ENCODE measurements at regions not wholly inside any gene's neighbourhood (a gene's known extent, or its start where the extent isn't known, plus 50 kb on each side); places are given as distances from the start of the nearest gene placed in this dataset.

DNA sequence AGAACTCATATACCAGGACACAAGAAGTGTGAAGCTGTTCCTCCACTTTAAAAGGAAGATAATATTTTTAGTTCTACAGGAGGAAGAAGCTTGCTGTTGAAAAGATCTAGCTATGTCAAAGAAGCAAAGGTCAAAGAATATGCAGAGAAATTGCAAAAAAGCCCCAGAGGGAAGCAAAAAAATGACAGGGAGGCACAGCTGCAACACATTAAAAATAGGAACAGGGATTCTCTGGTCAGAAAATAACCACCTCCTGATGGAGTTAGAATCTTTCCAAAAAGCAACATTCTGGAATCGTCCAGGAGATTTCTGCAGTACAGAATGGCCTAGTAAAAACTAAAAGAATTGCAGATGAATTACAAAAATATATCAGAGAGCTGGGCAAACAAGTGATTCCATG is 238.9 kb upstream of the PRMT6 start:
- TF ChIP-seq, protein P1, sequence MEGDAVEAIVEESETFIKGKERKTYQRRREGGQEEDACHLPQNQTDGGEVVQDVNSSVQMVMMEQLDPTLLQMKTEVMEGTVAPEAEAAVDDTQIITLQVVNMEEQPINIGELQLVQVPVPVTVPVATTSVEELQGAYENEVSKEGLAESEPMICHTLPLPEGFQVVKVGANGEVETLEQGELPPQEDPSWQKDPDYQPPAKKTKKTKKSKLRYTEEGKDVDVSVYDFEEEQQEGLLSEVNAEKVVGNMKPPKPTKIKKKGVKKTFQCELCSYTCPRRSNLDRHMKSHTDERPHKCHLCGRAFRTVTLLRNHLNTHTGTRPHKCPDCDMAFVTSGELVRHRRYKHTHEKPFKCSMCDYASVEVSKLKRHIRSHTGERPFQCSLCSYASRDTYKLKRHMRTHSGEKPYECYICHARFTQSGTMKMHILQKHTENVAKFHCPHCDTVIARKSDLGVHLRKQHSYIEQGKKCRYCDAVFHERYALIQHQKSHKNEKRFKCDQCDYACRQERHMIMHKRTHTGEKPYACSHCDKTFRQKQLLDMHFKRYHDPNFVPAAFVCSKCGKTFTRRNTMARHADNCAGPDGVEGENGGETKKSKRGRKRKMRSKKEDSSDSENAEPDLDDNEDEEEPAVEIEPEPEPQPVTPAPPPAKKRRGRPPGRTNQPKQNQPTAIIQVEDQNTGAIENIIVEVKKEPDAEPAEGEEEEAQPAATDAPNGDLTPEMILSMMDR (IDR thresholded peaks at IDR 0.05; ENCODE audit: unreplicated experiment), result no peak
- peaks cover 4% of the 10 kb centered on the region for H3K9me3 Mint-ChIP-seq (ENCODE audit: low read depth)
- no peak overlapping the region for H3K27ac Mint-ChIP-seq
- no peak for DNase-seq (ENCODE audit: low spot score, unreplicated experiment)
- no peak overlapping the region for H3K4me3 Mint-ChIP-seq (ENCODE audit: low read depth)
- H3K27me3 Mint-ChIP-seq, result no peaks in the 10 kb centered on the region
- no peaks in the 10 kb centered on the region for H3K36me3 Mint-ChIP-seq (ENCODE audit: insufficient read depth)
- no peaks in the 10 kb centered on the region for H3K4me1 Mint-ChIP-seq (ENCODE audit: low read depth)

- DNase-seq (ENCODE audit: low spot score, unreplicated experiment), result no peak
- H3K4me3 Mint-ChIP-seq (ENCODE audit: low read depth), result no peak overlapping the region
- H3K4me1 Mint-ChIP-seq (ENCODE audit: low read depth), result no peaks in the 10 kb centered on the region
- TF ChIP-seq, protein P1 (IDR thresholded peaks at IDR 0.05; ENCODE audit: unreplicated experiment), result no peak
- peaks cover 7% of the 10 kb centered on the region for H3K9me3 Mint-ChIP-seq (ENCODE audit: low read depth)
- H3K36me3 Mint-ChIP-seq (ENCODE audit: insufficient read depth), result no peaks in the 10 kb centered on the region
- H3K27ac Mint-ChIP-seq, result no peak overlapping the region
- no peaks in the 10 kb centered on the region for H3K27me3 Mint-ChIP-seq
Observed at GRCh38 chr1:106831511-106831910, 225.0 kb upstream of the PRMT6 start.

DNA sequence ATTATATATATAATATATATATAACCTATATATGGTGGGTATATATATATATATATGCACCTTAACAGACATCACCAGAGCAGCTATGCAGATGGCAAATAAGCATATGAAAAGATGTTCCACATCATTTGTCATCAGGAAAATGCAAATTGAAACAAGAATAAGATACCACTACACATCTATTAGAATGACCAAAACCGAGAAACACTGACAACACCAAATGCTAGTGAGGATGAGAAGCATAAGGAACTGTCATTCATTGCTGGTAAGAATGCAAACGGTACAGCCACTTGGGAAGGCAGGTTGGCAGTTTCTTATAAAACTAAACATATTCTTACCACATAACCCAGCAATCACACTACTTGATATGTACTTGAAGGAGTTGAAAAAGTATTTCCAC is 219.8 kb upstream of the PRMT6 start:
- TF ChIP-seq, protein P1 (IDR thresholded peaks at IDR 0.05; ENCODE audit: unreplicated experiment), result no peak
- H3K9me3 Mint-ChIP-seq (ENCODE audit: low read depth), result no peaks in the 10 kb centered on the region
- H3K36me3 Mint-ChIP-seq (ENCODE audit: insufficient read depth), result no peaks in the 10 kb centered on the region
- H3K4me1 Mint-ChIP-seq (ENCODE audit: low read depth), result no peaks in the 10 kb centered on the region
- no peak for DNase-seq (ENCODE audit: low spot score, unreplicated experiment)
- H3K27ac Mint-ChIP-seq, result no peak overlapping the region
- H3K27me3 Mint-ChIP-seq, result no peaks in the 10 kb centered on the region
- no peak overlapping the region for H3K4me3 Mint-ChIP-seq (ENCODE audit: low read depth)

DNA sequence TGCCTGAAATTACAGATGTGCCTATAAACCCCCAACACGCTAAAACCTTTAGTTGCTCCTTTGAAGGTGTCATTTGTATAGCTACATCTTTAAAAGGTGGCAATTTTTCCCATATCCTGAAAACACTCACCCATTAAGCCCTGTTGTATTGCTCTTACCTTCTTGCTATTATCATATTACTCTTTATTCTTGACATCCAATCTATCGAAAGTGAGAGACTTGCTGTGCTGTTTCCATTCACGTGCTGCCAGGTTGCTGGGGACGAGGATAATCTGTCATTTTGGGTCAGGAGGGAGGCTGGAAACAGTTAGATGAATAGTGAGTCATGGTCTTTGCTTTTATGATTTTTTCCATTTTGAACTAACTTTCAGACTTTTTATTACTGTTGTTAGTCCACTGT is 213.0 kb upstream of the PRMT6 start:
- TF ChIP-seq, protein P1 (IDR thresholded peaks at IDR 0.05; ENCODE audit: unreplicated experiment), result no peak
- DNase-seq (ENCODE audit: low spot score, unreplicated experiment), result no peak
- no peaks in the 10 kb centered on the region for H3K36me3 Mint-ChIP-seq (ENCODE audit: insufficient read depth)
- no peaks in the 10 kb centered on the region for H3K27me3 Mint-ChIP-seq
- H3K9me3 Mint-ChIP-seq (ENCODE audit: low read depth), result no peaks in the 10 kb centered on the region
- no peak overlapping the region for H3K4me3 Mint-ChIP-seq (ENCODE audit: low read depth)
- H3K4me1 Mint-ChIP-seq (ENCODE audit: low read depth), result no peaks in the 10 kb centered on the region
- H3K27ac Mint-ChIP-seq, result no peak overlapping the region

DNA sequence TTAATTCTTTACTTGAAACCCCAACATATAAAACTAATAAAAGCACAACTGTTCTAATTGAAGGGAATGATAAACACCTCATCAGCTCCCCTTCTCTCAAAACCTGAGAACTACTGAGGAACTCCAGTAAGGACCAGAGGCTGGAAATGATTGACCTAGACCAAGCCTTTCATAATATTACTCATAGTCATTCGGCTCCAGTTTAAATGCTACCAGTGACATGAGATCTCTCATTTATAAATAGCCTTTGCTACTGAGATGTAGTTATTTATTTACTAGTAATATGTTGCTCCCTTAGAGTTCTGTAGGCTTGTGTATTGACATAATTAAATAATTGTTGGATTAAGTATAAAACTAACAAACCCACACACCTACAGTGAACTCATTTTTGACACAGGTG is 209.8 kb upstream of the PRMT6 start:
- no peaks in the 10 kb centered on the region for H3K36me3 Mint-ChIP-seq (ENCODE audit: insufficient read depth)
- no peak overlapping the region for H3K4me3 Mint-ChIP-seq (ENCODE audit: low read depth)
- no peak overlapping the region for H3K27ac Mint-ChIP-seq
- no peak for DNase-seq (ENCODE audit: low spot score, unreplicated experiment)
- TF ChIP-seq, protein P1 (IDR thresholded peaks at IDR 0.05; ENCODE audit: unreplicated experiment), result no peak
- no peaks in the 10 kb centered on the region for H3K9me3 Mint-ChIP-seq (ENCODE audit: low read depth)
- H3K4me1 Mint-ChIP-seq (ENCODE audit: low read depth), result no peaks in the 10 kb centered on the region
- H3K27me3 Mint-ChIP-seq, result no peaks in the 10 kb centered on the region

Measured in progenitor cell of endocrine pancreas (in vitro differentiated cells).